SK-N-SH treated with all-trans-retinoic acid at 6 μM for 48 hours (cell line): ENCODE measurements at regions not wholly inside any gene's neighbourhood (a gene's known extent, or its start where the extent isn't known, plus 50 kb on each side); places are given as distances from the start of the nearest gene placed in this dataset.

Experiments
- ATAC-seq: fragments of 200-7000 bp; cut with Tn5 transposase; 3 replicates; pipeline ENCODE4 v1.9.1; 2020; ENCODE audit warnings: mild to moderate bottlenecking, moderate library complexity
- ARNTL ChIP-seq: fragments of 450-650 bp; formaldehyde crosslinking; IDR thresholded peaks from 2 replicates; pipeline ENCODE4 v1.5.0; 2020; ENCODE audit warnings: low read depth, mild to moderate bottlenecking, moderate library complexity, borderline replicate concordance
- BACH2 ChIP-seq: fragments of 250-450 bp; sonication (Bioruptor Pico); IDR thresholded peaks from 2 replicates; pipeline ENCODE4 v1.9.0; 2021; ENCODE audit warnings: mild to moderate bottlenecking, borderline replicate concordance
- CREB5 ChIP-seq: fragments of 250-450 bp; sonication (Bioruptor Pico); IDR thresholded peaks from 2 replicates; pipeline ENCODE4 v1.5.1; 2020; ENCODE audit warnings: low read depth, mild to moderate bottlenecking, moderate library complexity
- CSDC2 ChIP-seq: fragments of 250-450 bp; sonication (Bioruptor Pico); IDR thresholded peaks from 2 replicates; pipeline ENCODE4 v1.5.0; 2020; ENCODE audit warnings: mild to moderate bottlenecking, moderate library complexity
- CSRNP3 ChIP-seq: fragments of 250-450 bp; sonication (Bioruptor Pico); IDR thresholded peaks from 2 replicates; pipeline ENCODE4 v1.5.1; 2021; ENCODE audit warnings: mild to moderate bottlenecking, moderate library complexity
- ESRRG ChIP-seq: fragments of 250-450 bp; sonication (Bioruptor Pico); IDR thresholded peaks from 2 replicates; pipeline ENCODE4 v1.6.1; 2021; ENCODE audit warnings: mild to moderate bottlenecking
- OSR1 ChIP-seq: fragments of 250-450 bp; sonication (Bioruptor Pico); IDR thresholded peaks from 2 replicates; pipeline ENCODE4 v1.8.0; 2022; ENCODE audit warnings: moderate library complexity, mild to moderate bottlenecking, inconsistent platforms
- POU6F1 ChIP-seq: fragments of 250-450 bp; sonication (Bioruptor Pico); IDR thresholded peaks from 2 replicates; pipeline ENCODE4 v1.8.0; 2021; ENCODE audit warnings: low read depth, mild to moderate bottlenecking, moderate library complexity, borderline replicate concordance
- PPARA ChIP-seq: fragments of 250-450 bp; sonication (Bioruptor Pico); IDR thresholded peaks from 2 replicates; pipeline ENCODE4 v1.5.0; 2020; ENCODE audit warnings: mild to moderate bottlenecking, borderline replicate concordance
- RARB ChIP-seq: fragments of 250-450 bp; sonication (Bioruptor Pico); IDR thresholded peaks from 2 replicates; pipeline ENCODE4 v1.8.0; 2021; ENCODE audit warnings: mild to moderate bottlenecking, moderate library complexity
- TCF4 ChIP-seq: fragments of 250-450 bp; sonication (Bioruptor Pico); IDR thresholded peaks from 2 replicates; pipeline ENCODE4 v1.8.0; 2021; ENCODE audit warnings: mild to moderate bottlenecking, moderate library complexity, borderline replicate concordance
- TOX ChIP-seq: fragments of 250-450 bp; sonication (Bioruptor Pico); IDR thresholded peaks from 2 replicates; pipeline ENCODE4 v1.8.0; 2021; ENCODE audit warnings: mild to moderate bottlenecking, moderate library complexity, borderline replicate concordance
- TSHZ2 ChIP-seq: fragments of 250-450 bp; sonication (Bioruptor Pico); IDR thresholded peaks from 2 replicates; pipeline ENCODE4 v1.5.0; 2020; ENCODE audit warnings: mild to moderate bottlenecking, moderate library complexity
- ZFP30 ChIP-seq: fragments of 450-650 bp; formaldehyde crosslinking; IDR thresholded peaks from 2 replicates; pipeline ENCODE4 v1.5.0; 2022; ENCODE audit warnings: mild to moderate bottlenecking, moderate library complexity
- ZNF565 ChIP-seq: fragments of 450-650 bp; formaldehyde crosslinking; conservative IDR thresholded peaks from 2 replicates; pipeline ENCODE4 v1.5.0; 2020; ENCODE audit warnings: low read depth, mild to moderate bottlenecking, moderate library complexity
- ZNF70 ChIP-seq: fragments of 450-650 bp; formaldehyde crosslinking; IDR thresholded peaks from 2 replicates; pipeline ENCODE4 v1.5.0; 2020; ENCODE audit warnings: mild to moderate bottlenecking, moderate library complexity
- ZNF8 ChIP-seq: fragments of 450-650 bp; formaldehyde crosslinking; IDR thresholded peaks from 2 replicates; pipeline ENCODE4 v1.5.0; 2020; ENCODE audit warnings: mild to moderate bottlenecking, moderate library complexity

DNA sequence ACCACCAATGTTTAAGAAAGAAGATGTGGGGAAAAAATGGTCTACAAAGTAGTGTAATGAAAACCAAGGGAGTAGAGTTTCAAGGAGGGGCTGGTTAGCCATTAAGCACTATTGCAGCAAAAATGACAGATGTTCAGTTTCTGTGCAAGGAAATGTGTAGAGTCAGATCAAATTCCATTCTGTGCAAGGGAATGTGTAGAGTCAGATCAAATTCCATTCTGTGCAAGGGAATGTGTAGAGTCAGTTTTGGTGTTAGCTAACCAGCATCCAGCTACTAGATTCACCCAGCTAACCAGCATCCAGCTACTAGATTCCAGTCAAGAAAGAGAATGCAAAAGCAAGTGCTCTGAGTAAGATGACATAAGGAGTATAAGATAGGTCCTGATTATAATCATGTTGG, 208.8 kb downstream of the COX18 start (continued):
- TF ChIP-seq POU6F1: no peak
- TF ChIP-seq TOX (CRISPR knock-in tag): no peak
- TF ChIP-seq BACH2: no peak
- TF ChIP-seq TCF4 (CRISPR knock-in tag): no peak
- TF ChIP-seq, all 23 proteins: peak for 0

DNA sequence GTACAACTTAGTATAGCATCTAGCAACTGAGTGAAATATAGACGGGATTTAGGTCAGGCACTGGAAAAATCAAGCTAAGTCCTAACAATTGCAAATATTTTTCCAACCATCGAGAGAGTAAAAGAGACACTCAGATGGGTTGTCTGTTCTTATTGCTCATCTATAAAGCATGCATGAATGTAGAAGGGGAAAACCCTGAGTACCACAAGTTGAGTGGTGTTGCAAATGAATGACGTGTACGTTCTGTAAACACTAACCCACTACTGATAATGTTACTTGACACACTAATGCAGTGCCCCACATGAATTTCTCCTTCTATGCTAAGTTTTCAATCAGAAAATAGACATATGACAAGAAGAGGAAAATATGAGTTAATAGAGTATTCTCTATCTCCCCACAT, 211.2 kb downstream of the COX18 start:
- peak; percentile 83 for ATAC-seq
- TF ChIP-seq ARNTL (CRISPR knock-in tag): no peak
- TF ChIP-seq ZFP30 (CRISPR knock-in tag): no peak
- no peak for TF ChIP-seq ESRRG
- TF ChIP-seq PPARA (CRISPR knock-in tag): no peak
- TF ChIP-seq, all 23 proteins: peak for 0

GRCh38 chr4:72857787-72858186, 211.7 kb downstream of the COX18 start:
- TF ChIP-seq ZNF8 (CRISPR knock-in tag) (no peak), CREB5 (CRISPR knock-in tag) (no peak), ZNF70 (CRISPR knock-in tag) (no peak), CSRNP3 (no peak), OSR1 (CRISPR knock-in tag) (no peak), TSHZ2 (CRISPR knock-in tag) (no peak), TOX (CRISPR knock-in tag) (no peak), RARB (no peak), ARNTL (CRISPR knock-in tag) (no peak)
- no peak for ATAC-seq

GRCh38 chr4:72857216-72857615, 212.3 kb downstream of the COX18 start:
- TF ChIP-seq RARB (no peak), ZFP30 (CRISPR knock-in tag) (no peak), TCF4 (CRISPR knock-in tag) (no peak), PPARA (CRISPR knock-in tag) (no peak), ZNF565 (no peak), CSRNP3 (no peak), ZNF70 (CRISPR knock-in tag) (no peak), CSDC2 (CRISPR knock-in tag) (no peak), ZNF8 (CRISPR knock-in tag) (no peak), TOX (CRISPR knock-in tag) (no peak), ESRRG (no peak)
- no peak for ATAC-seq
